GM19239 (cell line): ENCODE measurements at regions not wholly inside any gene's neighbourhood (a gene's known extent, or its start where the extent isn't known, plus 50 kb on each side); places are given as distances from the start of the nearest gene placed in this dataset.

Source experiments
- DNase-seq: peaks from one replicate; pipeline ENCODE4 v3.0.0; 2011; ENCODE audit warnings: low spot score; ENCODE audit not compliant: insufficient read length
- FAIRE-seq: peaks from 2 replicates; lab custom pipeline; 2011; peaks lifted over from hg19 to GRCh38; lab: Jason Lieb, UNC

DNA sequence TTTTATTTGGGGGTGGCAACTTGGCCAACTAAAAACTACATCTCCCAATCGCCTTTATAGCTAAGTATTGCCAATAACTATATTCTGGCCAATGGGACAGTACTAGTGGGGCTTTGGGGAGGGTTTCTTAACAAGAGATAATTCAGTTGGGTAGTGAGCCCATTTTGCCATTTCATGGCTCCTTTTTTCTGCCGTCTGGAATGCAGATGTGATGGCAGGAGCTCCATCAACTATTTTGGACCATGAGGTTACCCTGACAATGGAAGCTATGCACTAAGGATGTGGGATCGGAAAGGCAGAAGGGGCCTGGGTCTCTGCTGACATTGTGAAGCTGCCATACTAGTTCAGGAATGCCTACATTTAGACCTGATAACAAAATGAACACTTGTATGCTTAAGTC is 67.0 kb upstream of the FOXC1 start:
- FAIRE-seq, result no peak
- no peak for DNase-seq

DNA sequence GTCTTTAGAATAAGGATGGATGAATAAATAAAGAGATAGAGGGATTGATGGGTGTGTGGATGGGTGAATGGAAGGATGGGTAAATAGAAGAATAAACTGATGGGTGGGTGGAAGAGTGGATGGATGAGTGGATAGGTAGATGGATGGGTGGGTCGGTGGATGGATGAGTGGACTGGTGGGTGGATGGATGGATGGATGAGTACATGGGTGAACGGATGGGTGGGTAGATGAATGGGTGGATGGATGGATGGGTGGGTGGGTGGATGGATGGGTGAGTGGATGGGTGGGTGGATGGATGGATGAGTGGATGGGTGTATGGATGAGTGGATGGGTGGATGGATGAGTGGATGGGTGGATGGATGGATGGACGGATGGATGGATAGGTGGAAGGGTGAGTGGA is 65.7 kb upstream of the FOXC1 start:
- FAIRE-seq (no peak), DNase-seq (no peak)

DNA sequence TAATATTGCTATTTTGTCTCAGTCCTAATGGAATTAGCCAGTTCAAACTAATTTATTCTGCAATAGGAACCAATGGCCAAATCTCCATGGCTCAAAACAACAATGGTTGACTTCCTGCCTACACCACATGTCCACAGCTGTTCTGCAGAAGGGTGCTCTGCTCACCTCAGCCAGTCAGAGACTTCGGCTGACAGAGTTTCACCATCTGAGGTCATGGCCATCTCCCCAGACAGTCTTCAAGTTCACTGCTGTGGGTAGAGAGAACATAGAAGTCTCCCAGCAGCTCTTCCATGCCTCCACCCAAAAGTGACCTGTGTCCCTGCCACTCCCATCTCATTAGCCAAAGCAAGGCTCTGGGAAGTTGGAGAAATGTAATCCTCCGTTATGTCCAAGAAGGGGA is 65.1 kb upstream of the FOXC1 start:
- no peak for FAIRE-seq
- DNase-seq, result no peak

DNA sequence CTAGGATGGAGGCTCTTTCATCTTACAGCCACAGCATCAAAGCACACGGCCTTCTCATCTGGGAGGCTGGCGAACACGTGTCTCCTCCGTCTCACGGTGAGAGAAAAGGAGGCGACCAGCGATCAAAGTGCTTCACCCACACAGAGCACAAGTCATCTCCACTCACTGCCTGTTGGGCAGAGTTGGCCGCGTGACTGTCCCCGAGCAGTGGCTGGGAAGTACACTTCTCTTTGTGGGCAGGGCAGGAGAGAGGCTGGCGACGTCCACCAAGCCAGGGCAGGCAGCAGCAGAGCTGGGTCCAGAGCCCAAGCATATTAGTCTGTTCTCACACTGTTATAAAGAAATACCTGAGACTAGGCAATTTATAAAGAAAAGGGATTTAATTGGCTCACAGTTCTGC is 64.1 kb upstream of the FOXC1 start:
- FAIRE-seq, result no peak

DNA sequence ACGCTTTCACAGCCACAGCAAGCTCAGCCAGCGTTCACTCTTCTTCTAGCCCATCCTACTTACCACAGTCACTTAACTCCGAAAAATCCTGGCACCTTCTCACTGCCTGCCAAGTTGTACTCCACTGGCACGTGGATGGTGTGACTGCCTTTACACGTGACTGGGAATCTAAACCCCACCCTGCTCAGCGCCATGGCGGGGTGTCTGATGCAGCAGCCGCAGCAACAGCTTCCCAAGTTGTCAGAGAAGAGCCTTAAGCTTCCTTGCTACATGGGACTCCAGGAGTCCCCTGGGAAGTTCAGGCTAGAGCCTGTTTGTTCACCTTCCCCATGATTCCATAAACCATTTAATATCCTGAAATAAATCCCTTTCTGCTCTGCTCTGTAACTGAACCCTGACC is 61.9 kb upstream of the FOXC1 start:
- DNase-seq (no peak), FAIRE-seq (no peak)

More for the DNA sequence above, 64.1 kb upstream of the FOXC1 start:
- DNase-seq, result no peak

DNA sequence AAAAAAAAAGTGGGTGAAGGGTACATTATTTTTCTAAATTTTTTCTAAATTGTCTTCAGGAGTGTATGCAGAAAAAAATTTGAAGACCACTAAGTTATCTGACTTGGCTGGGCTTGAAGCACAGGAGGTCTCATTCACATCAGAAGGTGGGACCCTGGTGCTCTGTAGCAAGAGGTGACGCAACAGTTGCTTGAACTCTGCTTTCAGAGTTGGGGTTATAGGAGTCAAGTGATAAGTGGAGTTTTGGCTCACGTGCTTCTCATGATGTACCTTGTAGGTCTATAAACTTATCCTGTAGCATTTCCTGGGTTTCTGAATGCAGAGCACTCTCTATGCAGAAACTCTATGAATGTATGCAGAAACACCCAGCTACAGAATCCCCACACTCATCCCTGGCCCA is 58.5 kb upstream of the FOXC1 start:
- DNase-seq (no peak), FAIRE-seq (no peak)

DNA sequence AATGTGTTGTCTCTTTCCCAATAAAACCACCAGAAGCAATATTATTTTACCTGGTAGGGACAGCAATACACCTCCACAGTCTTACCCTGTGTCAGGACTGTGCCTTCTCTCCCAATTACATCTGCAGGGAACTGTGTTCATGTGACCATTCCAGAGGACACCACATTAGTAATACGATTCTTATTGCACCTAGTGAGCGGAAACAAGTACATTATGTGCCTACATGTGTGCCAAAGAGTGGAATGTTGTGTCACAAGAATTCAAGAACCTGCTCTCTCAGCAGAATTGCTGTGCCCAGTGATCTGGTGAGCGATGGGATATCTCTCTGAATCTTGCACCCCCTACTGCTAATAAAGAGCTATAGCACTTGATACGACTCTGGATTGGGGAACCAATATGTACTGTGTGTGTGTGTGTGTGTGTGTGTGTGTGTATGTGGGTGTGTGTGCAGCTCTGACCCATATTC is 57.4 kb upstream of the FOXC1 start:
- no peak for FAIRE-seq
- DNase-seq, result no peak

DNA sequence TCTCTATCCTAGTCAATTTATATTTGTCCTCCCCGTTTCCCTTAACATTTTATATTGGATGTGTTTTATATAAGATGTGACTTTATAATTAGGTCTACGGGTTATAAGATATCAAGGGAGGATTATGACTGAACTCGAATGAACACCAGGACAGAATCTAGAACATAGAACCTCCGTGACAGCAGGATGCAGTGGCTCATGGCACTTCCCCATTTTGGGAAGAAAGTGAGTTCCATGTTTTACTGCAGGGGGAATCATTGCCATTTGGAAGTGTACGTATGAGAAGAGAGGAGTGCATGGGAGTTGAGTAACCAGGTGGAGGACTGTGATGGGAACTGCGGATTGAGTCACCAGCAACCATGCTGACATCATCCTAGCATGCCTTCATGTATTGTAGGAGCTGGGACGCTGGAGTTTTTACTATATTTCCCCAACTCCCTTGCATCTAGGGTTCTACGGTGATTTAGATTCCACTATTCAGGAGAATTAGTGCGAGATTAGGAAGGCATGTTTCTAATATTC is 56.1 kb upstream of the FOXC1 start:
- DNase-seq (no peak), FAIRE-seq (no peak)

DNA sequence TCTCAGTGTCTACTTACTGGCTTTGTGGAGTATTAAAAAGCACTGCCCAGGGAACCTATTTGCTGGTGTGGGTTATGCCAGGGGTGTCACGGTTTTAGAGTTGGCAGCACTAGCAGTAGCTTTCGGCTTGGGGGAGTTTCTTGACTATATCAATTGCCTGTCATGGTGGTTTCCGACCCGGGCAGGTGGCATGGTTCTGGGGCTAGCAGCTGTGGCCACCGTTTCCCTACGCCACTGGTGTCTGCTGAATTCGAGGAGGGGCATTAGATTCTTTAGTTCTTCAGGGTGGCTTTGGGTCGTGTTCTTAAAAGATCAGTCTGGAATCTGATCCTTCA is 55.6 kb upstream of the FOXC1 start:
- FAIRE-seq, result no peak
- no peak for DNase-seq

DNA sequence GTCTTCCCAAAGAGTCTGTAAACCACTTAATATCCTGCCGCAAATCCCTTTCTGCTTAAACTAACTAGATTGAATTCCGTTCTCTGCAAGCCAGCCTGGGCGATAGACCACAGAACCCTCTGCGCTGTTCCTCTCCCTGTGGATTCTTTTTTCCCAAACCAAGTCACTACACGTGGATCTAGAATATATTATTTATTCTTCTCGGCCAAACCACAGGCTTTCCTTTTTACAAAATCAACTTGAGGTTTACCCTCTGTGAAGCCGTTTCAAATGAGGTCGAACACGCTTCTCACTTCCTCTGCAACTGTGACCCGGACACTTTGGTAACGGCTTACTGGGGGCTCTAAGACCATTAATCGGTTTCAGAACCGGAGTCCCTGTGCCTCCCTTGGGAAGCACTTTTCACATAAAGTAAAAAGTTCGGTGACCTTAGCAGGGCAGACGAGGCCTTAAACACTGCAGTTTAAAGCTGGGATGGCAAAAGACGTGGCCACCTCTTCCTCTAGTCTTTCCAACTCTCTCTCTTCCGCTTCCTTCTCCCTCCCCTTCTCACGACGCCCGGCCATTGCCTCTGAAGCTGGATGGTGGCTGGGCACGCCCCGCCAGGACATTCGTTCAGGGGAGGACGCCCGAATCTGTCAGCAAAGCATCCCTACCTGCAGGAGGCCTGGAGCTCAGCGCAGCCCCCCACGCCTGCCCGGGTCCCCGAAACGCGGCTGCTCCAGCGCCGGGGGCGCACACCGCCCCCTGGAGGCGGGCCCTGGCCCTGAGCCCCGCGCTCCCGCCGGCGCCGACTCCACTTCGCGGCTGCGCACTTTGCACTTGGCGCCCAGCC is 55.0 kb upstream of the FOXC1 start:
- DNase-seq (peak; percentile 44), FAIRE-seq (no peak)

DNA sequence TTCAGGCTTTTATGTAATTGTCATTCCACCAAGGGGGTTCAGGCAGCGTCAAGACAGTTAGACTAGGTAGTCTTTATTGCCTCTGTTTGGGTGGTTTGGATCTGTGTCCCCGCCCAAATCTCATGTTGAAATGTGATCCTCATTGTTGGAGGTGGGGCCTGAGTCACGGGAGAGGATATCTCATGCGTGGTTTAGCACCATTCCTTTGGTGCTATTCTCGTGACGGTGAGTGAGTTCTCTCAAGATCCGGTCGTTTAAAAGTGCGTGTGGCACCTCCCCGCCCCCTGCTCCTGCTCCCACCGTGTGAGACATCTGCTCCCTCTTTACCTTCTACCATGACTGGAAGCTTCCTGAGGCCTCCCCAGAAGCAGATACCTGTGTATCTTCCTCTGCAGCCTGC is 51.3 kb upstream of the FOXC1 start:
- FAIRE-seq (no peak), DNase-seq (no peak)
